Brain microvascular endothelial cell (primary cell): ENCODE measurements at regions not wholly inside any gene's neighbourhood (a gene's known extent, or its start where the extent isn't known, plus 50 kb on each side); places are given as distances from the start of the nearest gene placed in this dataset.

Experiments
- DNase-seq: peaks from one replicate; pipeline ENCODE4 v3.0.0-alpha.2; 2020
- H3K27ac ChIP-seq: fragments of 250-450 bp; sonication (Bioruptor Pico); 2 replicates; pipeline ENCODE4 v1.5.1; 2020; ENCODE audit warnings: mild to moderate bottlenecking, moderate library complexity
- H3K27me3 ChIP-seq: fragments of 250-450 bp; sonication (Bioruptor Pico); replicated peaks from 2 replicates; pipeline ENCODE4 v1.5.1; 2020; ENCODE audit warnings: mild to moderate bottlenecking
- H3K36me3 ChIP-seq: fragments of 250-450 bp; sonication (Bioruptor Pico); replicated peaks from 2 replicates; pipeline ENCODE4 v1.5.1; 2020; ENCODE audit warnings: mild to moderate bottlenecking
- H3K4me3 ChIP-seq: 2 replicates; pipeline ENCODE4 v1.5.1; 2011; ENCODE audit warnings: low read depth, mild to moderate bottlenecking, control low read depth, low read length, moderate library complexity
- in situ Hi-C: cut with HindIII; loops from 2 replicates; pipeline ENCODE4 v1.10.0; 2017; ENCODE audit warnings: low sequenced_read_pairs, low pct_ligation_motif_present
- TF ChIP-seq, protein P1 (sequence below): IDR thresholded peaks from 2 replicates; pipeline ENCODE4 v1.5.1; 2011; ENCODE audit warnings: low read depth, mild to moderate bottlenecking, moderate library complexity, low read length, control low read depth, inconsistent platforms; ENCODE audit errors: missing control alignments

DNA sequence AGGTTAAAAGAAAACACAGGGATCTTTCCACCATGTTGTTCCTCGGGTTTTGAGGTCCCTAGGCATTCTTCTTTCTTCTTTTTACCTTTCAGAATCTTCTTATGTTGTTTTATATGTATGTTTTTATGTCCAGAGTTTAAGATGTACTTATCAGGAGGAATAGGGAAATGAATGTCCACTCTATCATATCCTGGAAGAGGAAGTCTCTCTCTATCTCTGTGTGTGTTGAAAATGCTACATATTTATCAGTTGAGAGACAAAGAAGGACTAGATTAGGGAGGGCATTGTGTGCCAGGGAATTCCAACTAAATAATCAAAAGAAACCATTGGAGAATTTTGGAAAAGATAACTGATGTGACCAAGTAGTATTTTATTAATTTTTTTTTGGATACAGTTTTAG lies 200.5 kb upstream of the POT1 start:
- Histone ChIP-seq H3K36me3 (no peaks in the 10 kb centered on the region), H3K27ac (no peak overlapping the region), H3K27me3 (no peaks in the 10 kb centered on the region), H3K4me3 (no peak overlapping the region)
- TF ChIP-seq, protein P1, sequence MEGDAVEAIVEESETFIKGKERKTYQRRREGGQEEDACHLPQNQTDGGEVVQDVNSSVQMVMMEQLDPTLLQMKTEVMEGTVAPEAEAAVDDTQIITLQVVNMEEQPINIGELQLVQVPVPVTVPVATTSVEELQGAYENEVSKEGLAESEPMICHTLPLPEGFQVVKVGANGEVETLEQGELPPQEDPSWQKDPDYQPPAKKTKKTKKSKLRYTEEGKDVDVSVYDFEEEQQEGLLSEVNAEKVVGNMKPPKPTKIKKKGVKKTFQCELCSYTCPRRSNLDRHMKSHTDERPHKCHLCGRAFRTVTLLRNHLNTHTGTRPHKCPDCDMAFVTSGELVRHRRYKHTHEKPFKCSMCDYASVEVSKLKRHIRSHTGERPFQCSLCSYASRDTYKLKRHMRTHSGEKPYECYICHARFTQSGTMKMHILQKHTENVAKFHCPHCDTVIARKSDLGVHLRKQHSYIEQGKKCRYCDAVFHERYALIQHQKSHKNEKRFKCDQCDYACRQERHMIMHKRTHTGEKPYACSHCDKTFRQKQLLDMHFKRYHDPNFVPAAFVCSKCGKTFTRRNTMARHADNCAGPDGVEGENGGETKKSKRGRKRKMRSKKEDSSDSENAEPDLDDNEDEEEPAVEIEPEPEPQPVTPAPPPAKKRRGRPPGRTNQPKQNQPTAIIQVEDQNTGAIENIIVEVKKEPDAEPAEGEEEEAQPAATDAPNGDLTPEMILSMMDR = no peak
- DNase-seq = no peak
- in situ Hi-C loops = no loop called here

DNA sequence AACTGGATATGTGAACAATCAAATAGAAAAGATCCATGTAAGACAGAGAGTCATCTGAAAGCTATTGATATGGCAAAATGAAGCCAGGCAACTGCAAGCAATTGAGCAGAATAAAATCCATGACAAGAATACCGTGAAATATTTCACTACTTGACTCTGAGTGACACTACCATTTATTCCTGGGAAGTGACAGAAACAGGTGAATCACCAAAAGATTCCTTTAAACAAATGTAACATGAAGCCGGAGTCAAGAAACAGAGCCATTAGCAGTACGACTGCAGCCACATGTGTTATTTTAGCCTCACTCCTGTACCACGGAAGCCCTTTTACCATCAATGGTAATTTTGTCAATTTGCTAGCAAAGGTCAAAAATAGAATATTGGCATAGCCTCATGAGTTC lies 197.7 kb upstream of the POT1 start:
- DNase-seq = no peak
- H3K27ac ChIP-seq = no peak overlapping the region
- H3K36me3 ChIP-seq = no peaks in the 10 kb centered on the region
- H3K27me3 ChIP-seq = no peaks in the 10 kb centered on the region
- H3K4me3 ChIP-seq = no peak overlapping the region
- TF ChIP-seq, protein P1 = no peak
- in situ Hi-C loops = no loop called here

DNA sequence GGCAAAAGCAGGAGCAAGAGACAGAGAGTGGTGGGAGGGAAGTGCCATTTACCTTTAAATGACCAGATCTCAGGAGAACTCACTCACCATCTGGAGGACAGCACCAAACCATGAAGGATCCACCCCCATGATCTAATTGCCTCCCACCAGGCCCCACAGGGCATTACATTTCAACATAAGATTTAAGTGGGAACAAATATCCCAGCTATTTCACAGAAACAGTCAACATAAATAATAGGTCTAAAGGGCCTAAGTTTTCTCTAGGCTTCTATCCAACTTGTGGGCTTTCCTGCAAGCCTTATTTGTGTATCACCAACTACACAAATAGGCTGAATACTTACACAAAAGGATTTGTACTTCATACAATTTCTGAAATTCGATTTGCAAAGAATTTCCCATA lies 196.8 kb upstream of the POT1 start:
- in situ Hi-C loops = no loop called here
- DNase-seq = no peak
- Histone ChIP-seq H3K27me3 (no peaks in the 10 kb centered on the region), H3K36me3 (no peaks in the 10 kb centered on the region), H3K27ac (no peak overlapping the region), H3K4me3 (no peak overlapping the region)
- TF ChIP-seq, protein P1 = no peak

DNA sequence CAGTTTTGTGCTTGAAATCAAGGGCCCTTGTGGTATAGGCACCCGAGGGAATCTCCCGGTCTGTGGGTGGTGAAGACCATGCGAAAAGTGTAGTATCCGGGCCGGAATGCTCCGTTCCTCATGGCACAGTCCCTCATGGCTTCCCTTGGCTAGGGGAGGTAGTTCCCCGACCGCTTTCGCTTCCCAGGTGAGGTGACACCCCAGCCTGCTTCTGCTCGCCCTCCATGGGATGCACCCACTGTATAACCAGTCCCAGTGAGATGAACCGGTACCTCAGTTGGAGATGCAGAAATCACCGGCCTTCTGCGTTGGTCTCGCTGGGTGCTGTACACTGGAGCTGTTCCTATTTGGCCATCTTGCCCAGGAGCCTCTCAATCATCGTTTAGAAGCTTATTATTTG lies 195.7 kb upstream of the POT1 start:
- in situ Hi-C loops = no loop called here
- DNase-seq = no peak
- H3K27me3 ChIP-seq = no peaks in the 10 kb centered on the region
- no peak overlapping the region for H3K4me3 ChIP-seq
- H3K36me3 ChIP-seq = no peaks in the 10 kb centered on the region
- TF ChIP-seq, protein P1 = no peak
- H3K27ac ChIP-seq = no peak overlapping the region

DNA sequence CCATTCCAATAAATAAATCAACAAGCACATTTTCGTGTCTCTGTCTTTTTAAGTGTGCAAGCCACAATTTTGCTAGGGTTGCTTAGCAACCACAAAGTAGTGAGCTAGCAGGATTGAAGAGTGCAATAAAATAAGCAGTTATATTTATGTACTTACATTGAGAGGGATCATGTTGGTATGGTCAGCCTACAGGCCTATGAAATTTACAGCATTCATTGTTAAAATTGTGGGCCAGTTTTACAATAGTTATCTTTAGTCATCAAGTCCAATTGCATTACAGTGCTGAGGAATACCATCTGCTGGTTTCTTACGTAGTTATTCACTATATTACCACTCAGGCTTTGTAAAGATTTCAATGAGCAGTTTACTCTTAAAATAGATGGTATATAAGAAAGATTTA lies 192.5 kb upstream of the POT1 start:
- Histone ChIP-seq H3K36me3 (no peaks in the 10 kb centered on the region), H3K27ac (no peak overlapping the region), H3K27me3 (no peaks in the 10 kb centered on the region), H3K4me3 (no peak overlapping the region)
- TF ChIP-seq, protein P1 = no peak
- in situ Hi-C loops = no loop called here
- no peak for DNase-seq

- H3K27me3 ChIP-seq = no peaks in the 10 kb centered on the region
- in situ Hi-C loops = no loop called here
- no peak for DNase-seq
- no peak overlapping the region for H3K4me3 ChIP-seq
- no peak overlapping the region for H3K27ac ChIP-seq
- no peaks in the 10 kb centered on the region for H3K36me3 ChIP-seq
- TF ChIP-seq, protein P1 = no peak
These were observed 190.0 kb upstream of the POT1 start for GRCh38 chr7:125119559-125120115.
